GM23338 (cell line): ENCODE measurements at regions not wholly inside any gene's neighbourhood (a gene's known extent, or its start where the extent isn't known, plus 50 kb on each side); places are given as distances from the start of the nearest gene placed in this dataset.

ENCODE experiments used
- ATAC-seq: fragments of 200-7000 bp; cut with Tn5 transposase; 3 replicates; pipeline ENCODE4 v1.9.1; 2020
- DNase-seq: peaks from one replicate; pipeline ENCODE4 v3.0.0-alpha.2; 2015; ENCODE audit warnings: low spot score
- H2AFZ ChIP-seq: fragments of 200-600 bp; sonication (generic); 2 replicates; pipeline ENCODE4 v1.8.0; 2016; ENCODE audit warnings: antibody characterized with exemption, mild to moderate bottlenecking, moderate library complexity
- H3F3A ChIP-seq: fragments of 200-600 bp; sonication (generic); replicated peaks from 2 replicates; pipeline ENCODE4 v1.8.0; 2017; ENCODE audit warnings: antibody characterized with exemption, mixed run types, low read depth
- H3K27ac ChIP-seq: fragments of 200-600 bp; sonication (generic); 2 replicates; pipeline ENCODE4 v1.6.1; 2016; ENCODE audit warnings: low read depth
- H3K27me3 ChIP-seq: fragments of 200-600 bp; sonication (generic); 2 replicates; pipeline ENCODE4 v1.8.0; 2016; ENCODE audit warnings: mild to moderate bottlenecking, mixed run types, moderate library complexity; ENCODE audit not compliant: insufficient read depth
- H3K36me3 ChIP-seq: fragments of 200-600 bp; sonication (generic); 2 replicates; pipeline ENCODE4 v1.8.0; 2016; ENCODE audit warnings: mild to moderate bottlenecking; ENCODE audit not compliant: insufficient read depth
- H3K4me1 ChIP-seq: fragments of 200-600 bp; sonication (generic); 2 replicates; pipeline ENCODE4 v1.8.0; 2016; ENCODE audit warnings: mild to moderate bottlenecking, moderate library complexity; ENCODE audit not compliant: insufficient read depth
- H3K4me2 ChIP-seq: fragments of 200-600 bp; sonication (generic); 2 replicates; pipeline ENCODE4 v1.7.1; 2017; ENCODE audit warnings: mixed run types
- H3K4me3 ChIP-seq: fragments of 200-600 bp; sonication (generic); 2 replicates; pipeline ENCODE4 v1.6.1; 2016; ENCODE audit warnings: mixed run types
- H3K79me2 ChIP-seq: fragments of 200-600 bp; sonication (generic); replicated peaks from 2 replicates; pipeline ENCODE4 v1.8.0; 2017; ENCODE audit warnings: mild to moderate bottlenecking; ENCODE audit not compliant: insufficient read depth
- H3K9me2 ChIP-seq: fragments of 200-600 bp; sonication (generic); 2 replicates; pipeline ENCODE4 v1.8.0; 2017; ENCODE audit not compliant: insufficient read depth
- H4K20me1 ChIP-seq: fragments of 200-600 bp; sonication (generic); replicated peaks from 2 replicates; pipeline ENCODE4 v1.8.0; 2017; ENCODE audit warnings: mild to moderate bottlenecking; ENCODE audit not compliant: insufficient read depth
- H3K27ac Mint-ChIP-seq: 2 replicates; pipeline ENCODE4 v1.8.0; 2020; ENCODE audit warnings: inconsistent platforms, mild to moderate bottlenecking, moderate library complexity, mixed read lengths
- H3K27me3 Mint-ChIP-seq: 3 replicates; pipeline ENCODE4 v1.8.0; 2022; ENCODE audit warnings: low read depth, mild to moderate bottlenecking, moderate library complexity, mixed read lengths, inconsistent platforms; ENCODE audit not compliant: insufficient read depth, poor library complexity
- H3K36me3 Mint-ChIP-seq: 3 replicates; pipeline ENCODE4 v1.8.0; 2021; ENCODE audit warnings: low read depth, mild to moderate bottlenecking, inconsistent platforms, moderate library complexity, mixed read lengths
- H3K4me1 Mint-ChIP-seq: 3 replicates; pipeline ENCODE4 v1.8.0; 2020; ENCODE audit warnings: mild to moderate bottlenecking, inconsistent platforms, mixed read lengths
- H3K4me3 Mint-ChIP-seq: 3 replicates; pipeline ENCODE4 v1.8.0; 2021; ENCODE audit warnings: moderate library complexity, mild to moderate bottlenecking, inconsistent platforms, mixed read lengths
- H3K9me3 Mint-ChIP-seq: 3 replicates; pipeline ENCODE4 v1.8.0; 2020; ENCODE audit warnings: moderate library complexity, mild to moderate bottlenecking, inconsistent platforms, mixed read lengths
- CREB1 ChIP-seq: fragments of 250-450 bp; sonication (Bioruptor Pico); IDR thresholded peaks from 2 replicates; pipeline ENCODE4 v1.5.0; 2020; ENCODE audit warnings: low read depth, mild to moderate bottlenecking, moderate library complexity
- ETS1 ChIP-seq: IDR thresholded peaks from 2 replicates; pipeline ENCODE4 v1.6.1; 2016; ENCODE audit warnings: antibody characterized with exemption
- EZH2 ChIP-seq: fragments of 200-600 bp; sonication (generic); IDR thresholded peaks from one replicate; pipeline ENCODE4 v1.8.0; 2017; ENCODE audit warnings: antibody characterized with exemption, mild to moderate bottlenecking, low read depth; ENCODE audit not compliant: unreplicated experiment
- EZH2phosphoT487 ChIP-seq: fragments of 200-600 bp; sonication (generic); IDR thresholded peaks from one replicate; pipeline ENCODE4 v1.8.1; 2018; ENCODE audit warnings: antibody characterized with exemption; ENCODE audit not compliant: unreplicated experiment
- JUNB ChIP-seq: IDR thresholded peaks from one replicate; pipeline ENCODE4 v1.6.1; 2016; ENCODE audit warnings: antibody characterized with exemption; ENCODE audit not compliant: unreplicated experiment
- NANOG ChIP-seq: IDR thresholded peaks from 2 replicates; pipeline ENCODE4 v1.6.1; 2016; ENCODE audit warnings: antibody characterized with exemption, borderline replicate concordance
- POLR2AphosphoS5 ChIP-seq: IDR thresholded peaks from 2 replicates; pipeline ENCODE4 v1.6.1; 2016; ENCODE audit warnings: antibody characterized with exemption, low read depth
- REST ChIP-seq: IDR thresholded peaks from one replicate; pipeline ENCODE4 v1.6.1; 2018; ENCODE audit warnings: antibody characterized with exemption; ENCODE audit not compliant: unreplicated experiment
- STAT1 ChIP-seq: IDR thresholded peaks from one replicate; pipeline ENCODE4 v1.6.1; 2016; ENCODE audit warnings: antibody characterized with exemption; ENCODE audit not compliant: unreplicated experiment
- ZNF114 ChIP-seq: fragments of 250-450 bp; sonication (Bioruptor Pico); IDR thresholded peaks from 2 replicates; pipeline ENCODE4 v1.5.0; 2020; ENCODE audit warnings: mild to moderate bottlenecking, moderate library complexity
- ZNF331 ChIP-seq: fragments of 250-450 bp; sonication (Bioruptor Pico); IDR thresholded peaks from 2 replicates; pipeline ENCODE4 v1.5.0; 2020; ENCODE audit warnings: low read depth, mild to moderate bottlenecking, moderate library complexity
- ZNF462 ChIP-seq: fragments of 250-450 bp; sonication (Bioruptor Pico); IDR thresholded peaks from 2 replicates; pipeline ENCODE4 v1.5.0; 2020; ENCODE audit warnings: mild to moderate bottlenecking, moderate library complexity
- TF ChIP-seq, protein P1 (sequence below), 2 experiments: fragments of 200-600 bp in 1 of 2; sonication (generic) in 1 of 2; conservative IDR thresholded peaks; 2 replicates each; pipeline versions ENCODE4 v1.5.1 to v1.6.1; 2016 to 2017; ENCODE audit warnings: antibody characterized with exemption in 2 of 2, low read depth in 2 of 2, mild to moderate bottlenecking in 2 of 2, moderate library complexity in 1 of 2

GRCh38 chr1:58256546-58256945 lies 290.0 kb downstream of the OMA1 start:
- H2AFZ ChIP-seq = no peak overlapping the region
- Mint-ChIP-seq H3K9me3 (peaks cover 5% of the 10 kb centered on the region; the same call in 2 of the 3 replicates), H3K36me3 (no peaks in the 10 kb centered on the region), H3K27ac (no peak overlapping the region), H3K4me3 (no peak overlapping the region), H3K4me1 (peaks cover 6% of the 10 kb centered on the region), H3K27me3 (peaks cover 3% of the 10 kb centered on the region)
- ATAC-seq (no peak), DNase-seq (no peak)
- H4K20me1 ChIP-seq = no peaks in the 10 kb centered on the region
- no peak overlapping the region for H3K4me3 ChIP-seq
- no peak overlapping the region for H3K27ac ChIP-seq
- no peaks in the 10 kb centered on the region for H3F3A ChIP-seq
- no peaks in the 10 kb centered on the region for H3K4me1 ChIP-seq
- no peak overlapping the region for H3K4me2 ChIP-seq
- H3K36me3 ChIP-seq = no peaks in the 10 kb centered on the region
- TF ChIP-seq ETS1 (no peak), ZNF114 (CRISPR knock-in tag) (no peak), ZNF462 (CRISPR knock-in tag) (no peak), EZH2 (no peak), JUNB (no peak), REST (no peak), POLR2AphosphoS5 (no peak), STAT1 (no peak), CREB1 (CRISPR knock-in tag) (no peak), NANOG (no peak), ZNF331 (CRISPR knock-in tag) (no peak), EZH2phosphoT487 (no peak)
- TF ChIP-seq, protein P1, sequence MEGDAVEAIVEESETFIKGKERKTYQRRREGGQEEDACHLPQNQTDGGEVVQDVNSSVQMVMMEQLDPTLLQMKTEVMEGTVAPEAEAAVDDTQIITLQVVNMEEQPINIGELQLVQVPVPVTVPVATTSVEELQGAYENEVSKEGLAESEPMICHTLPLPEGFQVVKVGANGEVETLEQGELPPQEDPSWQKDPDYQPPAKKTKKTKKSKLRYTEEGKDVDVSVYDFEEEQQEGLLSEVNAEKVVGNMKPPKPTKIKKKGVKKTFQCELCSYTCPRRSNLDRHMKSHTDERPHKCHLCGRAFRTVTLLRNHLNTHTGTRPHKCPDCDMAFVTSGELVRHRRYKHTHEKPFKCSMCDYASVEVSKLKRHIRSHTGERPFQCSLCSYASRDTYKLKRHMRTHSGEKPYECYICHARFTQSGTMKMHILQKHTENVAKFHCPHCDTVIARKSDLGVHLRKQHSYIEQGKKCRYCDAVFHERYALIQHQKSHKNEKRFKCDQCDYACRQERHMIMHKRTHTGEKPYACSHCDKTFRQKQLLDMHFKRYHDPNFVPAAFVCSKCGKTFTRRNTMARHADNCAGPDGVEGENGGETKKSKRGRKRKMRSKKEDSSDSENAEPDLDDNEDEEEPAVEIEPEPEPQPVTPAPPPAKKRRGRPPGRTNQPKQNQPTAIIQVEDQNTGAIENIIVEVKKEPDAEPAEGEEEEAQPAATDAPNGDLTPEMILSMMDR (conservative IDR thresholded peaks at IDR 0.05; ENCODE audit: low read depth in 2 of 2) = no peak
- no peaks in the 10 kb centered on the region for H3K79me2 ChIP-seq
- H3K9me2 ChIP-seq = no peaks in the 10 kb centered on the region
- no peaks in the 10 kb centered on the region; the same call in 1 of the 2 replicates for H3K27me3 ChIP-seq
